ENCODE measurements at regions not wholly inside any gene's neighbourhood (a gene's known extent, or its start where the extent isn't known, plus 50 kb on each side); places are given as distances from the start of the nearest gene placed in this dataset.

DNA sequence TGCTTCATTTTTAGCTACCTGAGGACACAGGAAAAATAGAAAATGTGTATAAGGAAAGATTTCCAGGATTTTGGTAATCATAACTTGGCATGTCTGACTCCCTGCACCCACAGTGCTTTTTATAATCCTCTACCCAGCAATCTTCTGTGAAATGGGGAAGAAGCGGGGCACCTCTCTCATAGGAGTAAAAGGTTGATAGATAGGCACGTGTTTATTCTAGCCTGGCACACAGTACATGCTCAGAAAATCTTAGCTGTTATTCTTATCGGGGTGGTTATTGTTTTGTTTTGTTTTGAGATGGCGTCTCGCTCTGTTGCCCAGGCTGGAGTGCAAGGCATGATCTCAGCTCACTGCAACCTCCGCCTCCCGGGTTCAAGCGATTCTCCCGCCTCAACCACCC lies 87.7 kb upstream of the SALL4 start:
- TF ChIP-seq CTCF (IDR thresholded peaks at IDR 0.05) (no peak), POLR2AphosphoS5 (IDR thresholded peaks at IDR 0.05) (no peak)
